H9 (cell line): ENCODE measurements at regions not wholly inside any gene's neighbourhood (a gene's known extent, or its start where the extent isn't known, plus 50 kb on each side); places are given as distances from the start of the nearest gene placed in this dataset.

ENCODE experiments used
- DNase-seq: peaks from one replicate; pipeline ENCODE4 v3.0.0-alpha.2; 2017
- H2AFZ ChIP-seq: one replicate; pipeline ENCODE4 v1.6.1; 2013; ENCODE audit warnings: mild to moderate bottlenecking, low read length, control low read depth, moderate library complexity
- H2AK5ac ChIP-seq: 2 replicates; pipeline ENCODE4 v1.6.1; 2013; ENCODE audit warnings: low read length, control low read depth, mixed read lengths; ENCODE audit not compliant: insufficient read length
- H2BK120ac ChIP-seq: one replicate; pipeline ENCODE4 v1.6.1; 2013; ENCODE audit warnings: low read depth, mild to moderate bottlenecking, low read length, control low read depth, inconsistent platforms; ENCODE audit not compliant: poor library complexity, severe bottlenecking
- H2BK12ac ChIP-seq: 2 replicates; pipeline ENCODE4 v1.6.1; 2013; ENCODE audit warnings: low read length, control low read depth, mixed read lengths, low read depth; ENCODE audit not compliant: insufficient read length
- H2BK15ac ChIP-seq: 2 replicates; pipeline ENCODE4 v1.6.1; 2013; ENCODE audit warnings: low read depth, low read length, control low read depth
- H2BK20ac ChIP-seq: one replicate; pipeline ENCODE4 v1.6.1; 2013; ENCODE audit warnings: low read depth, mild to moderate bottlenecking, low read length, control low read depth, inconsistent platforms; ENCODE audit not compliant: poor library complexity, severe bottlenecking
- H2BK5ac ChIP-seq: 2 replicates; pipeline ENCODE4 v1.6.1; 2013; ENCODE audit warnings: low read length, control low read depth, mixed read lengths; ENCODE audit not compliant: insufficient read length
- H3K14ac ChIP-seq: 2 replicates; pipeline ENCODE4 v1.6.1; 2013; ENCODE audit warnings: low read length, control low read depth; ENCODE audit not compliant: insufficient read depth
- H3K18ac ChIP-seq: 2 replicates; pipeline ENCODE4 v1.6.1; 2013; ENCODE audit warnings: low read depth, mild to moderate bottlenecking, mixed read lengths, low read length, control low read depth; ENCODE audit not compliant: insufficient read length
- H3K23ac ChIP-seq: 2 replicates; pipeline ENCODE4 v1.6.1; 2013; ENCODE audit warnings: low read length, control low read depth, mixed read lengths, low read depth; ENCODE audit not compliant: insufficient read length
- H3K23me2 ChIP-seq: 2 replicates; pipeline ENCODE4 v1.6.1; 2013; ENCODE audit warnings: low read depth, mild to moderate bottlenecking, mixed read lengths, low read length, control low read depth; ENCODE audit not compliant: insufficient read length, poor library complexity, severe bottlenecking
- H3K27ac ChIP-seq: 2 replicates; pipeline ENCODE4 v1.5.1; 2013; ENCODE audit warnings: low read length, control low read depth, mixed read lengths, low read depth; ENCODE audit not compliant: insufficient read length
- H3K27me3 ChIP-seq: 2 replicates; pipeline ENCODE4 v1.6.1; 2013; ENCODE audit warnings: low read length, control low read depth, inconsistent platforms; ENCODE audit not compliant: insufficient read depth
- H3K4ac ChIP-seq: 2 replicates; pipeline ENCODE4 v1.6.1; 2013; ENCODE audit warnings: low read depth, mild to moderate bottlenecking, control low read depth, inconsistent platforms, low read length, moderate library complexity
- H3K4me1 ChIP-seq: 2 replicates; pipeline ENCODE4 v1.6.1; 2013; ENCODE audit warnings: low read length, control low read depth, inconsistent platforms; ENCODE audit not compliant: insufficient read depth
- H3K4me2 ChIP-seq: 2 replicates; pipeline ENCODE4 v1.6.1; 2013; ENCODE audit warnings: low read length, control low read depth, mixed read lengths; ENCODE audit not compliant: insufficient read length, insufficient read depth
- H3K56ac ChIP-seq: 2 replicates; pipeline ENCODE4 v1.6.1; 2013; ENCODE audit warnings: low read depth, mild to moderate bottlenecking, mixed read lengths, low read length, control low read depth; ENCODE audit not compliant: insufficient read length
- H3K79me1 ChIP-seq: 2 replicates; pipeline ENCODE4 v1.6.1; 2013; ENCODE audit warnings: low read depth, mild to moderate bottlenecking, moderate library complexity, low read length, control low read depth, inconsistent platforms; ENCODE audit not compliant: insufficient read depth, poor library complexity, severe bottlenecking
- H3K79me2 ChIP-seq: 2 replicates; pipeline ENCODE4 v1.6.1; 2013; ENCODE audit warnings: low read length, control low read depth, inconsistent platforms; ENCODE audit not compliant: insufficient read depth
- H3K9ac ChIP-seq: 2 replicates; pipeline ENCODE4 v1.6.1; 2013; ENCODE audit warnings: low read length, control low read depth, mixed read lengths; ENCODE audit not compliant: insufficient read length; ENCODE audit errors: extremely low read depth
- H3K9me3 ChIP-seq: one replicate; pipeline ENCODE4 v1.6.1; 2013; ENCODE audit warnings: low read depth, low read length, inconsistent platforms; ENCODE audit not compliant: control insufficient read depth
- H3T11ph ChIP-seq: one replicate; pipeline ENCODE4 v1.6.1; 2013; ENCODE audit warnings: mild to moderate bottlenecking, low read length, control low read depth, inconsistent platforms
- H4K20me1 ChIP-seq: one replicate; pipeline ENCODE4 v1.6.1; 2013; ENCODE audit not compliant: control insufficient read depth, insufficient read length, insufficient read depth
- H4K5ac ChIP-seq: 2 replicates; pipeline ENCODE4 v1.6.1; 2013; ENCODE audit warnings: low read depth, mild to moderate bottlenecking, mixed read lengths, low read length, control low read depth; ENCODE audit not compliant: insufficient read length
- H4K8ac ChIP-seq: replicated peaks from 2 replicates; pipeline ENCODE4 v1.6.1; 2013; ENCODE audit warnings: low read length, control low read depth, mixed read lengths, low read depth; ENCODE audit not compliant: insufficient read length
- H4K91ac ChIP-seq: 2 replicates; pipeline ENCODE4 v1.6.1; 2013; ENCODE audit warnings: low read depth, mild to moderate bottlenecking, moderate library complexity, mixed read lengths, low read length, control low read depth; ENCODE audit not compliant: insufficient read length
- H3K27ac Mint-ChIP-seq, 3 experiments: 2 replicates in 2 of 3; 3 replicates in 1 of 3; pipeline ENCODE4 v1.8.0; 2020 to 2021; ENCODE audit warnings: mixed read lengths in 3 of 3, mild to moderate bottlenecking in 1 of 3, moderate library complexity in 1 of 3
- H3K27me3 Mint-ChIP-seq: 2 replicates; pipeline ENCODE4 v1.8.0; 2021; ENCODE audit warnings: low read depth, mild to moderate bottlenecking, moderate library complexity, mixed read lengths
- H3K36me3 Mint-ChIP-seq, 3 experiments: 2 replicates in 2 of 3; 3 replicates in 1 of 3; pipeline ENCODE4 v1.8.0; 2020 to 2021; ENCODE audit warnings: low read depth in 3 of 3, mixed read lengths in 3 of 3; ENCODE audit not compliant: insufficient read depth in 1 of 3
- H3K4me1 Mint-ChIP-seq, 2 experiments: 2 replicates each; pipeline ENCODE4 v1.8.0; 2020; ENCODE audit warnings: mixed read lengths in 2 of 2
- H3K4me3 Mint-ChIP-seq, 2 experiments: 2 replicates in 1 of 2; 3 replicates in 1 of 2; pipeline ENCODE4 v1.8.0; 2020 to 2021; ENCODE audit warnings: mild to moderate bottlenecking in 2 of 2, mixed read lengths in 2 of 2, moderate library complexity in 1 of 2
- H3K9me3 Mint-ChIP-seq, 2 experiments: 2 replicates in 1 of 2; 3 replicates in 1 of 2; pipeline ENCODE4 v1.8.0; 2020; ENCODE audit warnings: mild to moderate bottlenecking in 2 of 2, mixed read lengths in 2 of 2, moderate library complexity in 1 of 2
- WGBS: extraction: QIAGEN DNeasy Blood & Tissue Kit; methylation state at CpG from one replicate; pipeline ENCODE4 v1.1.7; 2013; ENCODE audit warnings: missing lambda C conversion rate, low lambda C conversion rate, mixed read lengths; ENCODE audit not compliant: insufficient read length; ENCODE audit errors: extremely low coverage; 5-methylcytosine and 5-hydroxymethylcytosine counted together
- TF ChIP-seq, protein P1 (sequence below): fragments of 200-600 bp; sonication (generic); conservative IDR thresholded peaks from 3 replicates; pipeline ENCODE4 v1.8.0; 2021; ENCODE audit warnings: antibody characterized with exemption, mild to moderate bottlenecking

DNA sequence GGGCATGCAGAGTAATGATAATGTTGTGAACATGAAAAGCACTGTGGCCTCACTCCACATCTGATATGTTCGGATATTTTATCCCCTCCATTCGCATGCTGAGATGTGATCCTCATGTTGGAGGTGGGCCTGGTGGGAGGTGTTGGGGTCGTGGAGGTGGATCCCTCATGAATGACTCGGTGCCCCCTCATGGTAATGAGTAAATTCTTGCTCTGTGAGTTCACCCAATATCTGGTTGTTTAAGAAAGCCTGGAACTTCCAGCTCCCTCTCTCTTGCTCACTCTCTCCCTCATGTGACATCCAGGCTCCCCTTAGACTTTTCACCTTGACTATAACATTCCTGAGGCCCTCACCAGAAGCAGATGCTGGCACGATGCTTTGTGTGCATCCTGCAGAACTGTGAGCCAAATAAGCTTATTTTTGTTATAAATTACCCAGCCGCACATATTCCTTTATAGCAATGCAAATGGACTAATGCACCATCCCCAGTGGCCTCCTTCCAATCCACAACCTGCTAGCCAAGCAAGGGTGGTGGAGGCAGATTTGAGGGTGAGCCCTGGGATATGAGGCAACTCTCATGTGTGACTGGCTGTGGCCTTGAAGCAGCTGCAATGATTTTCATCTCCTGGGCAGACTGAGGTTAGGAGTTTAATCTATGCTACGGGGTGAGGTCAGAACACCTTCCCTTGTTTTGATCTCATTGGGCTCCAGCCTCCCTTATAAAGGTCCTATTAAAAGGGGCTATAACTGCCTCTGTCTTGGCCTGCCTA lies 276.5 kb downstream of the ETS1 start:
- H2BK15ac ChIP-seq, result no peak overlapping the region
- H3K79me1 ChIP-seq, result no peaks in the 10 kb centered on the region
- TF ChIP-seq, protein P1, sequence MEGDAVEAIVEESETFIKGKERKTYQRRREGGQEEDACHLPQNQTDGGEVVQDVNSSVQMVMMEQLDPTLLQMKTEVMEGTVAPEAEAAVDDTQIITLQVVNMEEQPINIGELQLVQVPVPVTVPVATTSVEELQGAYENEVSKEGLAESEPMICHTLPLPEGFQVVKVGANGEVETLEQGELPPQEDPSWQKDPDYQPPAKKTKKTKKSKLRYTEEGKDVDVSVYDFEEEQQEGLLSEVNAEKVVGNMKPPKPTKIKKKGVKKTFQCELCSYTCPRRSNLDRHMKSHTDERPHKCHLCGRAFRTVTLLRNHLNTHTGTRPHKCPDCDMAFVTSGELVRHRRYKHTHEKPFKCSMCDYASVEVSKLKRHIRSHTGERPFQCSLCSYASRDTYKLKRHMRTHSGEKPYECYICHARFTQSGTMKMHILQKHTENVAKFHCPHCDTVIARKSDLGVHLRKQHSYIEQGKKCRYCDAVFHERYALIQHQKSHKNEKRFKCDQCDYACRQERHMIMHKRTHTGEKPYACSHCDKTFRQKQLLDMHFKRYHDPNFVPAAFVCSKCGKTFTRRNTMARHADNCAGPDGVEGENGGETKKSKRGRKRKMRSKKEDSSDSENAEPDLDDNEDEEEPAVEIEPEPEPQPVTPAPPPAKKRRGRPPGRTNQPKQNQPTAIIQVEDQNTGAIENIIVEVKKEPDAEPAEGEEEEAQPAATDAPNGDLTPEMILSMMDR, result no peak
- no peak overlapping the region for H4K5ac ChIP-seq
- H2BK120ac ChIP-seq, result no peak overlapping the region
- Mint-ChIP-seq H3K27me3 (no peaks in the 10 kb centered on the region), H3K36me3 (peaks cover 11 to 19% (median 13%) of the 10 kb centered on the region in 3 experiments; a peak in 6 of 7 replicates), H3K9me3 (peaks cover 18 to 19% of the 10 kb centered on the region in 2 experiments), H3K27ac (no peak overlapping the region), H3K4me1 (peaks cover 4 to 5% of the 10 kb centered on the region in 2 experiments; a peak in 3 of 4 replicates), H3K4me3 (no peak overlapping the region)
- H3K4me1 ChIP-seq, result no peaks in the 10 kb centered on the region
- peaks cover 8% of the 10 kb centered on the region for H3K9me3 ChIP-seq
- no peak overlapping the region for H2AFZ ChIP-seq
- no peak for DNase-seq
- no peak overlapping the region for H3K9ac ChIP-seq
- H3K4me2 ChIP-seq, result no peak overlapping the region
- H3K23ac ChIP-seq, result no peak overlapping the region
- H3K18ac ChIP-seq, result no peak overlapping the region
- H3T11ph ChIP-seq, result no peak overlapping the region
- H3K27me3 ChIP-seq, result no peaks in the 10 kb centered on the region
- H2BK20ac ChIP-seq, result no peak overlapping the region
- no peak overlapping the region; the same call in 1 of the 2 replicates for H3K14ac ChIP-seq
- H3K56ac ChIP-seq, result no peak overlapping the region
- H4K8ac ChIP-seq, result no peak overlapping the region
- H3K27ac ChIP-seq, result no peak overlapping the region
- H2BK12ac ChIP-seq, result no peak overlapping the region
- no CpG with 5 or more reads among the region's 7 CpGs for WGBS
- no peak overlapping the region for H4K91ac ChIP-seq
- no peaks in the 10 kb centered on the region for H3K79me2 ChIP-seq
- H3K23me2 ChIP-seq, result no peaks in the 10 kb centered on the region
- no peak overlapping the region for H2AK5ac ChIP-seq
- no peak overlapping the region for H2BK5ac ChIP-seq
- H3K4ac ChIP-seq, result no peak overlapping the region
- H4K20me1 ChIP-seq, result no peaks in the 10 kb centered on the region
